NCI-H1417 (cell line): ENCODE measurements at regions not wholly inside any gene's neighbourhood (a gene's known extent, or its start where the extent isn't known, plus 50 kb on each side); places are given as distances from the start of the nearest gene placed in this dataset.
"Not testable (repeated sequence)": the region's sequence is repeated elsewhere in the genome, so short reads cannot be mapped to it uniquely, and the experiment has no call there.

Source experiments
- DNase-seq, 3 experiments: peaks; one replicate each; lab custom pipeline; 2025; lab: John Stamatoyannopoulos, UW

DNA sequence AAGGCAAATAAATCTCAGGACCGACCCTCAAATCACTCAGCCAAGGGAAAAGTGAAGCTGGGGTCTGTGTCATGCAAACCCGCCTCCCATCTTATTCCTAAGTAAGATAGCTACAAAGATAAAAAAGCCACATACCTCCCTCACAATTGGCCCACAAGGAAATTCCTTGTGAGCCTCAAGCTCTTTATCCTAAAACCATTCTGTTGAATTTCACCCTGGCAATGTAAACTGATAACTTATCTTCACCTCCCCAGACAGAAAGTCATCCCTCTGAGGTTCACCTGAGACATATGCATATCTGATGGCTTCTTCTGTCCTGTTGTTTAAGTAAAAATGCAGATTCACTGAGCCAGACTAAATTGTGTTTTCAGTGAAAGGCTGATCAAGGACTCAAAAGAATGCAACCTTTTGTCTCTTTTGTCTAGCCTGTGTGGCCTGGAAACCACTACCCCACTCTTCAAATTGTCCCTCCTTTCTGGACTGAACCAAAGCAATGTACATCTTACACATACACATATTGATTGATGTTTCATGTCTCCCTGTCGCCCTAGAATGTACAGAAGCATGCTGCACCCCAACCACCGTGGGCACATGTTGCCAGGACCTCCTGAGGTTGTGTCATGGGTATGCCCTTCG is 91.3 kb downstream of the MFAP3L start:
- DNase-seq = no peak

DNA sequence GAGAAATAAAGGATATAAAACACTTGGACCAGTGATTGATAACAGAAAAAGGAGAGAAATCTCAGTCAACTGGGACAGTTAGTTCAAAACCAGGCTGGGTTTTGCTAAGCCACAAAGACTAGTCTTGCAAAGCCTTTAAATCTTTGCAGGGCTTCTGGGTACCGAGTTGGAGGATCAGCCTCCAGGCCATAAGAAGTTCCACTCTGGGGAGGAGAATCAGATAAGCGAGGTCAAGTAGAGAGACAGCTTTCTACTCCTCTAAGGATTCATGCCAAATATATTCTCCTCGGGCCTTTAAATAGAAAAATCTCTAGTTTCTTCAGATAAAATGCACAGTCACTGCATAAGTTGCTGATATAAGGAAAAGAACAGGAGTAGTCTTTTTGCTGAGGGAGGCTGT is 92.7 kb downstream of the MFAP3L start:
- no peak for DNase-seq

DNA sequence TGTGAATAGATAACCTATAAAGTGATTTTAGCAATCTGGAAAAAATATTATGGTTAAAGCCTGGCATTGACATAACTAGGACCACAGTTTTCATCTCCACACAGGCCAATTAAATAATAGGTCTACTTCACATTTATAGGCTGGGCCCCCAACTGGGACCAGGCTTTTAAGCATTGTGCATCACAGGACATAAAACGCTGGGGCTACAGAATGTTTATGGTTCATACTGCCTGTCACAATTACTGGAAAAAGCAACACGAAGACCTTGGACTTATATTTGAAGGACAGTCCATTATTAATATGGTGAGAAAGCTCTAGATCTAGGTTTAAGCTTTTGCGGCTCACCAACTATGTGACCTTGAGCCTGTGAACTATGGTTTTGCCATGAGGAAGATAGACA is 94.2 kb downstream of the MFAP3L start:
- peak in 2 of 3 experiments; percentile 45 to 82 for DNase-seq

DNA sequence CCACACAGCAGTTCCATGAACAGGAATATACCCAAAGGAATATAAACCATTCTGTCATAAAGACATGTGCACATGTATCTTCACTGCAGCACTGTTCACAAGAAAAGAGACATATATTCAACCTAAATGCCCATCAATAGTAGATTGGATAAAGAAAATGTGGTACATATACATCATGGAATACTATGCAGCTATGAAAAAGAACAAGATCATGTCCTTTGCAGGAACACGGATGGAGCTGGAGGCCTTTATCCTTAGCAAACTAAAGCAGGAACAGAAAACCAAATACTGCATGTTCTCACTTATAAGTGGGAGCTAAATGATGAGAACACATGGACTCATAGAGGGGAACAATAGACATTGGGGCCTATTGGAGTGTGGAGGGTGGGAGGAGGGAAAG is 95.4 kb downstream of the MFAP3L start:
- not testable (repeated sequence) for DNase-seq

DNA sequence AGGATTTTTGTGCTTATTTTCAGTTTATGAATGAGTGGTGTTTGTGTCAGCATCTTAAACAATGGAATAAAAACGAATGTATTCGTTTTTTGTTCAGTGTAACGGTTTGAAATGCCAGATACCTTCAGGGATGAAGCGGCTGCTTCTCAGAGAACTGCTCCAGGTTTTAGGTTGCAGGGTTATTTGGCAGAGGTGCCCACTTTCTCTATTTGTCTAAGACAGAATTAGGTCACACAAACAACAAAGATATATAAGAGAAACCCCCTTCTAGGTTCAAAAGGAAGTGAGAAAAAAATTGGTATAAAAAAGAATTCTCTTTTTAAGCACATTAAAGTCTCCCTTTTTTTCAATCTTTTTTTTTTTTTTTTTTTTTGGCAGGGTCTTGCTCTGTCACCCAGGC is 98.9 kb downstream of the MFAP3L start:
- no peak for DNase-seq

DNA sequence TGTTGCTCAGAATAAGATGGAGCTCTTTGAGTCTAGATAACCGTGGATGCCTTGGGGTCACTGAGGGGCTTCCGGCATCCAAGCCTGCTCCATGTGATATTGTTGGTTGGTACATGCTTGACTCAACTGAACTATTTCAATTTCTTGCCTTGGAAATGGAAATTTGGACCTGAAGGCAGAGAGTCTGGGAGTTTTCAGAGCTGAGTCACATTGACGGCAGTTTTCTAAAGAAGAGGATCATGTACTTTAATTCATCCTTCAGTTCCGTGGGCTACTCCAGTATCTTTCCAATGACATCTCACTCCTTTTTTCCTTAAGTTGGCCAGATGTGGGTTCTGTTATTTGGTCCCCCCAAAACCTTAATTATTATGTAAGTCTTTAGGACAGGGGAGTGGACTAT is 100.5 kb downstream of the MFAP3L start:
- DNase-seq = no peak

DNA sequence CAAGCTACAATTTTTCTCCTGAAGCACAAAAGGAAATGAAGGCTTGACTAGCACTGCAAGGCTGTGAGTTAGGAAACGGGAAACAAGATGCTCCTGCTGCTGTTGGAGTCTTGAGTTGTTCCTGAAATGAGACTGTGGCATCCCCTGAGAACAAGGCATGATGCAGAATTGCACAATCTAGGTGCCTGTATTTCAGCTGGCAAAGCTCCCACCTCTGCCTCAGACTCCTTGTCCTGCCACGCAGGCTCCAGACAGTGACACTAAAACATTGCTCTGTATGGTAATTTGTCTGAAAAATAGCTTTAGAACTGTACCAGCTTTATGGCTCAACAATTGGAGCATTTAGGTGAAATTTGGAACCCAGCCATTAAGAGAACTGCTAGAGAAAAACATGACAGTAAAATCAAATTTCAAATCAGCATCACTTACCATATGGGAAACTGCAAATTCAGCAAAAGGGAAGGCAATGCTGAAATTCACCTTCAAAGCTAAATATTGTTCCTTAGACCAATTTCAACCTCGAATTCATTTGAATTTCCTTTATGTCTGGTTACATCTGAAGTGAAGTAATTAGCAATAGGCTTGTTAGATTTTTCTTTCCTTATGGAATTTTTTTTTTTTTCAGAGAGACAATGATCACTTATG is 103.4 kb downstream of the MFAP3L start:
- DNase-seq = peak in 1 of 3 experiments; percentile 6

DNA sequence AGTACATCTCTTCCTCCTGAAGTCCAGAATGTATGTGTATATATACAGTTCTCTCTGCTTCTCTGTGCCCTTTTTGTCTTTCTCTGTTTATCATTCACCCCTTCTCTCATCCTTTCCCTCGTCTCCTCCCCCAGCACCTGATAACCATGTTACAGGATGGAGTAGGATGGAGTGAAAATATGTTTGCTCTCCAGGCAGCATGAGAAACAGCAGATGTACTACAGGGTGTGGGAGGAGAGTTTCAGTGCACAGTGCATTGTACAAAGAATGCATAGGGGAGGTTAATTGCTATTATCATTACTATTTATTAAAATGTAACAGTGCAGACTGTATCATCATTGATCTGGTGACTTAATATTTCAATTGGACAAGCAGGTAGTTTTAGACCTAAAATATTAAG is 104.5 kb downstream of the MFAP3L start:
- DNase-seq = peak in 1 of 3 experiments; percentile 11

DNA sequence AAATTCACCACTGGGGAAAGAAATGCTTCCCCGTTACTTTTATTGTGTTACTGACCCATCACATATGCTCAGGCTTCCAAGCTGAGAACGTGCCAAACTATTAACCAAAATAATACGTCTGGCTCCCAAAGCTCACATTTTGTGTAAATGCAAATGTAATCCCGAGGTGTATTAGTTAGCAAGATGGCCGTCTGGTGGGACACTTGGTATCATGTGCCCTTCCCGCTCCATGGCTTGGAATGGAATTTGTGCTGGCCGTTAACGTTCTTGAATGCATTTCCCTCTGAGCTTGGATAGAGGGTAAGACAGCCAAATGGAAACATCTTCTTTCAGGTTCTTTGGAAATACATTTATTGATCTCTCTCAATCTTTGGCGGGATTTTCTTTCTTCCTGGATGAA is 105.0 kb downstream of the MFAP3L start:
- no peak for DNase-seq

DNA sequence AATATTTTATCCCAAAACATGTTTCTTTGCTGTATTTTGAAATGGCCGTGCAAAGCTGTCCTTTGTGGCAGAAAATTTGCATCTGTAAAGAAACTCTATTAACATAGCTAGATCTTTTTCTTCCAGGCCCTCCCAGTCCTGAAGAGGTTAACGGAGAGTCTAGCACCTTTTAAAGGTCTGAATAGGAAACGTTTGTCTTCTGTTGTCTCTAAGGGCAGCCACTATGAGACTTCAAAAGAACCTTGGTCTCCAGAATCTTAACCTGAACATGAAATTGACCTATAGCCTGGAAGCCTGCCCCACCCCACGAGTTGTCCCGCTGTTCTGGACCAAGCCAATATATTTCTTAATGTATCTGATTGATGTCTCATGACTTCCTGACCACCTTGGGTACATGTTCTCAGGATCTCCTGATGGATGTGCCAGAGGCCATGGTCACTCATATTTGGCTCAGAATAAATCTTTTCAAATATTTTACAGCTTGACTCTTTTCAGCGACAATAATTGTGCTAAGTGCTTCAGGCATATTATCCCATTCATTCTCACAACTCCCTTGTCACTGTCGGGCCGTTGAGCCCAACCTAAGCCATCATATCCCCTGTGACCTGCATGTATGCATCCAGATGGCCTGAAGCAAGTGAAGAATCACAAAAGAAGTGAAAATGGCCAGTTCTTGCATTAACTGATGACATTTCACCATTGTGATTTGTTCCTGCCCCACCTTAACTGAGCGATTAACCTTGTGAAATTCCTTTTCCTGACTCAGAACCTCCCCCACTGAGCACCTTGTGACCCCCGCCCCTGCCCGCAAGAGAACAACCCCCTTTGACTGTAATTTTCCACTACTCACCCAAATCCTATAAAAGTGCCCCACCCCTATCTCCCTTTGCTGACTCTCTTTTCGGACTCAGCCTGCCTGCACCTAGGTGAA is 106.7 kb downstream of the MFAP3L start:
- not testable (repeated sequence) for DNase-seq

DNA sequence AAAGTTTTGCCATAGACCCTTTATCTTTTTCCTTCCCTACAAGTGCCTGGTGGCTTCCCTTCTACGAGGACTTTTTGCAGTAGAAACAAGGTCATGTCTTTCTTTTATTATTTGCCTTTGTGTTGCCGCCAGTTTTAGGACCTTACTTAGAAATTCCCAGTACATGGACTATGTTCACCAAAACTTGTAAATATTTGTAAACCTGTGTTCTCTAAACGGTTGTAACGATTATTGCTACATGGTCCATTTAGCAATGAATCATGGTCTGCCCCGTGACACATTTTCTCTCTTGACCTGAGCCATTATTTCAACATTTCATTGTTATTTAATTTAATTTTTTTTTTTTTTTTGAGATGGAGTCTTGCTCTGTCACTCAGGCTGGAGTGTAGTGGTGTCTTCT is 110.7 kb downstream of the MFAP3L start:
- no peak for DNase-seq

DNA sequence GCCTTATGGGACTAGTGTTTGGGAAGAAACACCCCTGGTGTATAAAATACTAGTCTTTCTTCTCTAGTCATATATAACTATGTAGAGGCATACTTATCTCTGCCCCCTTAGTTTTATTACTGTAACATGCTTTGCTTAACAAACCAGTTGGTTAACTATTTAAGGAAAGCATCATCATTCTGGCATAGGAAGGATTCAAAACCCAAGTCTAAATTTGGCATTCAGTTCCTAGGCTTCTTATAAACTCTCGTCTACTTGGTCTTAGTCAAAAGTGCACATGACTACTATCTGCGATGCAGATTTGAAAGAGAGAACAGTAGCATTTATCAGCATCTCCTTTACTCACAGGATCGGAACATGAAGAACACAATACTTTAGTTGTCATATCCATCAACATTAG is 111.3 kb downstream of the MFAP3L start:
- DNase-seq = no peak

DNA sequence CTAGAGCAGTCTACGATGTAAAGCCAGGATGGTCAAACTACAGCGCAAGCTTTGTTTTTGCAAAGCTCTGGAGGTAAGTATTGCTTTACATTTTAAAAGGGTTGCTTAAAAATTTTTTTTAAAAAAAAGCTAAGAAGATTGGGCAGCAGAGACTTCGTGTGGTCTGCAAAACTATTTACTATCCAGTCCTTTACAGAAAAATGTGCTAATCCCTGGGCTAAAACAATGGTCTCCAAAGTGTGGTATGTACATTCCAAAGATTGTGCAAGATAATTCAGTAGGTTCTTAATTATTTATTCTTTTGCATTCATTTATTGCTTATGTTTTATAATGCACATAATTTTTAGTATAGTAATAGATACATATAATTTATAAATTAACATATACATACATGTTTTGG is 113.2 kb downstream of the MFAP3L start:
- no peak for DNase-seq

DNA sequence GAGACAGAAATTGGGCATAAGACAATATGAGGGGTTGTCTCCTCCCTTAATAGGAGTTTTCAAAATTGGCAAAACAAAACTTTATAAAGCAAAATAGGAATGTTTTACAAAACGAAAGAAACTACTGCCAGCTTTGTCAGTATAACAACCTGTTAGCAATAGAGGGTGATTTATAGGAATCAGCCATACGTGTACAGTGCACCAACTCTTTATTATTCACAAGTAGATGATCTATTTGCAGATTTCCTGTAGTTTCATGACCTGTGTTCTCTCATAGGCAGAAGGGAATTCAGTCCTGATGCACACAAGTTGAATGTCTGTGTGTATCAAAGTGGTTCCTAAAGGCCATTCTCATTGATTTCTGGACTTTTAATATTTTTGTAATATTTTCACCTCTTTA is 116.3 kb downstream of the MFAP3L start:
- no peak for DNase-seq

DNA sequence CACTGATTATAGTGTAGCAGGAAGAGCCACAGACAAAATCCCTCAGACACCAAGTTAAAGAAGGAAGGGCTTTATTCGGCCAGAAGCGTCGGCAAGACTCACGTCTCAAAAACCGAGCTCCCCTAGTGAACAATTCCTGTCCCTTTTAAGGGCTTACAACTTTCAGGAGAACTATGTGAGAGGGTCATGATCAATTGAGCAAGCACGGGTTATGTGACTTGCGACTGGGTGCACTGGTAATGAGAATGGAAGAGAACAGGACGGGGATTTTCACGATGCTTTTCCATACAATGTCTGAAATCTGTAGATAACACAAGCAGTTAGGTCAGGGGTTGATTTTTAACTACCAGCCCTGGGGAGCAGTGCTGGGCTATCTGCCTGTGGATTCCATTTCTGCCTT is 116.7 kb downstream of the MFAP3L start:
- DNase-seq = no peak

DNA sequence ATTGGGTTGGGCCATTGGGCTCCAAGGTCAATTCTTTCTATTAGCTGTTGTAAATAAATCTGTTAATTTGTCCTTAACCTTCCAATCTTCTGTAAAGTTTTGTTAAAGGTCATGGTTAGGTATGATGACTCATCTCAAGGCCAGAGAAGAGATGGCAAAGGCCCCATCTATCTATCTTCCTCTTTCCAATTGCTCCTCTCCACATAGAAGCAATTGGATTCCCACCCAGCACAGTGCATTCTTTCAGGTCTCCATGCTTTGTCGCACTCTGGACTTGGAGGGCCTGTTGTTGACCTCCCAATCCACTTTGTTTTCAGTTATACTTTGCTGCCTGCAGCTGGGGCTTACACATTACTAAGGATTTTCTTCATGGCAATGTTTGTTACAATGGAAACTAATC is 118.5 kb downstream of the MFAP3L start:
- DNase-seq = no peak

DNA sequence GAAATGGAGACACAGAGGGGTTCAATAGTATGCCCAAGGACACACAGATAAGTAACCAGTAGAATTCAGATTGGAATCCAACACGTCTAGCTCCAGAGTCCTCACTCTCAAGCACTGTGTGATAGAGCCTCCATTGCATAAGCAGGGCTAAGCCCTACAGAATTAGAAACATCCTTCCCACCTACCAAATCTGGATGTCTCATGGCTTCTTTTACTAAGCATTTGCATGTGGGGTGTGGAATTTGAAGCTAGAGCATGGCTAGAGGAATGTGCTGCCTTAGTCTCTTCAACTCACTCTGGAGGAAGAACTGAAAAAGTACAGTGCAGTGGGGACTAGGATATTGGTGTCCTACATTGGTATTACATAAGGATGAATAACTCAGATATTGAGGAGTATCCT is 119.4 kb downstream of the MFAP3L start:
- no peak for DNase-seq

DNA sequence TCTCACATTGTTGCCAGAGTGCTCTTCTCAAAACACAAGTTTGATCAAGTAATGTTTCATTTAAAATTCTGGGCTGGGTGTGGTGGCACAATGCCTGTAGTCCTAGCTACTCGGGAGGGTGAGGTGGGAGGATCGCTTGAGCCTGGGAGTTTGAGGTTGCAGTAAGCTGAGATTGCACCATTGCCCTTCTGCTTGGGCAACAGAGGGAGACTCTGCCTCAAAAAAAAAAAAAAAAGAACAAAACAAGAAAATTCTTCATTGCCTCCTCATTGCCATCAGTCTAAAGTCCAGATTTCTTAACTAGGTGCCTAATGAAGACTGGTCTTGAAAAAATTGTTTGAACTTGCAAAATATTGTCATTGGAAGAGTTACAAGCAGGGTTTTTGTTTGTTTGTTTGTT is 120.1 kb downstream of the MFAP3L start:
- DNase-seq = no peak

DNA sequence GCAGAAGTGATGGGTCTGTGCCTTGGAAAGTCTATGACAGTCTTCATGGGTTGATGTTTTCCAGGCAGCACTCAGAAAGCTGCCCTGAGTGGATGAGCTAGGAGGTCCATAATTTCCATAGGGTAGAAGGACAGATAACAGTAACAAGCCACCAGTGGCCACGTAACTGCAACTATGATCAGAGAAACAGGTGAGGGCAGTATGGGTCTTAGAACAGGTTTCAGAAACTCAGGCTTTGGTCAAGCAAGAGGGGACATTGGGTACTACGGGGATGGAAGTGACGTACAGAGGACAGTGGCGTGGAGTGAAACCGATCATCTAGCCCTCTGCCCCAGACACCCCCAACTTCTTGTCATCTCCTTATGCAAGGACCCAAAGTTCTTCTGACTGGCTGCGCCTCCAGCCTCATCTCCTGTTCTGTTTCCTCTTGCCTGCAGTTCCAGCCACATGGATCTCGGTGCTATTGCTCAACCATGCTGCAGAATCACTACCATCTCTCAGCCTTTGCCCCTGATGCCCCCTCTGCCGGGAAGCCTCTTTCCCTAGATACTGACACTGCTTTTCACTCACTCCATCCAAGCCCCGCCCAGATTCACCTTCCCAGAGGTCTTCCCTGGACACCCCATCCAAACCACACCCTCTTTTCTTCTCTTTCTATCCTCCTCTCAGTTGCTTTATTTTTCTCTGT is 123.4 kb downstream of the MFAP3L start:
- peak in 1 of 3 experiments; percentile 24 for DNase-seq

DNA sequence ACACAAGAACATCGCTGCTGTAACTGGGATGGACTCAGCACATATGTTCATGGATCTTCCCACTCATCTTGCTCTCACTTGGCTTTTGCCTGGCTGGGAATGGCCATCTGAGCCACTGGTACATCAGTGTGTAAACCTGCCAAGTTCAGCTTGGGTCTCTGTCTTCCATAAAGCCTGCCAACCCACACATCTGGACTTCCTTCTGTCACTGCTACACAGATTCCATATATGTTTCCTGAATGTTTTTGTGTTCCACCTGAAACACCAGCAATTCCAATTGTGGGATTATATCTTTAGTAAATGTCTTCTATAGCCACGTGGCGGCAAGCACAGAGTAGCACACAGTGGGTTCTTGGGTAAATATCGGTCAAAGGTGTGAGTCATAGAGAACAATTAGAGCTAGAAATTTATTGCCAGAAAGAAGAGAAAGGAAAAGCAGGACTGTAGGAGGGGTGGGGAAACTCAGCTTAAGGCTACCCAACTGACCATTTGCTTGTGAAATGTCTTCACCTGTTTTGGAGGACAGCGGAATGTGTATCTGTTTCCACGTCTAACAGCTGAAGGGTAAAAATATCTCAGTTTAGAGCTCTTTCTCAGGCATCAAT is 125.9 kb downstream of the MFAP3L start:
- no peak for DNase-seq

DNA sequence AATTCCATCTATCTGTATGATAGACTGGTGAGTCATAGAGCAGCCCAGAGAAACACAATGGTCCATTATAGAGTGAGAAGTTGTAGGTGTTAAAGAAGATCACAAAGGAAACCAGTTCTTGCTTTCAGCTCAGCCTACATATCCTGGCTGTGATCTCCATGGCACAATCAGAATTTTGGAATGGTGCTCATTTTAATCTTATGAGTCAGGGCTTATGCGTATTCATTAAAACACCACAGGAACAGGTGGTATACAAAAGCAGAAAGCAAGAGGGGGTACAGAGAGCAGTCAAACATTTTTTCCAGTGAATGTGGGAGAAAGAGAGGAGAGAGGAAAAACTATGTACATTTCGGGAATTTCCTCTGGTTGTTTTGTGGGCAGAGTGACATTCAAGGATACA is 126.9 kb downstream of the MFAP3L start:
- DNase-seq = no peak

DNA sequence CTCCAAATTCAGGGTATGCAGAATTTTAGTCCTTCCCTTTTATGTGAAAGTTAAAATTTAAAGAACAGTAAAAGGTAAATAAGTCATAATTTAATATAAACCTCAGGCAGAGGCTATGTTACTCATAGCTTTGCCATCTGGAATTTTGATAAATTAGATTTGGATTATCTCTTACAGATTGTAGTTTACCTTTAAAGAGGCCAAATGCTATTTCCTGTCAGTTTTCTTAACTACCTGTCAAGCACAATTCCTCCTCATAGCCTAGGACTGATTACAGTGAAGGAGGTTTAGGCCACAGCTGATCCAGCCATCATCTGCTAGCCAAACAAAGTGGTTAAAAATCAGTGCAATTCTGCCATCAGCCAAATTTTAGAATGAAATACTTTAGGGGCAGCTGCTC is 128.1 kb downstream of the MFAP3L start:
- DNase-seq = no peak
